H1 (cell line): ENCODE measurements at regions not wholly inside any gene's neighbourhood (a gene's known extent, or its start where the extent isn't known, plus 50 kb on each side); places are given as distances from the start of the nearest gene placed in this dataset.

ENCODE experiments used
- CTCF ChIA-PET: fragments of 300-600 bp; sonication (Branson Sonifier 250); formaldehyde crosslinking; loops from one replicate; lab custom pipeline; 2021; ENCODE audit not compliant: partially characterized antibody; lab: Charles Lee
- POLR2A ChIA-PET: fragments of 300-600 bp; sonication (Branson Sonifier 250); formaldehyde crosslinking; loops from one replicate; lab custom pipeline; 2021; ENCODE audit warnings: inconsistent platforms; ENCODE audit not compliant: partially characterized antibody; lab: Charles Lee
- DNase-seq, 2 experiments: peaks; one replicate each; pipeline versions ENCODE4 v3.0.0 to v3.0.0-alpha.2; 2010 to 2022; ENCODE audit warnings: low spot score in 2 of 2, low read depth in 1 of 2, mixed read lengths in 1 of 2
- FAIRE-seq: peaks from 2 replicates; lab custom pipeline; 2011; peaks lifted over from hg19 to GRCh38; lab: Jason Lieb, UNC
- H2AFZ ChIP-seq: 2 replicates; pipeline ENCODE4 v1.8.1; 2012; ENCODE audit warnings: low read length, inconsistent platforms
- H2AK5ac ChIP-seq: 2 replicates; pipeline ENCODE4 v1.6.1; 2013; ENCODE audit warnings: low read depth, low read length
- H2BK120ac ChIP-seq: replicated peaks from 2 replicates; pipeline ENCODE3; 2013; ENCODE audit warnings: low read depth, low read length, inconsistent platforms
- H2BK12ac ChIP-seq: 2 replicates; pipeline ENCODE4 v1.6.1; 2013; ENCODE audit warnings: low read depth, low read length
- H2BK15ac ChIP-seq: 2 replicates; pipeline ENCODE4 v1.6.1; 2013; ENCODE audit warnings: low read length
- H2BK20ac ChIP-seq: 2 replicates; pipeline ENCODE4 v1.6.1; 2013; ENCODE audit warnings: low read length
- H2BK5ac ChIP-seq: 2 replicates; pipeline ENCODE4 v1.6.1; 2013; ENCODE audit warnings: low read depth, low read length
- H3K14ac ChIP-seq: 2 replicates; pipeline ENCODE4 v1.6.1; 2013; ENCODE audit warnings: inconsistent platforms; ENCODE audit not compliant: insufficient read length
- H3K18ac ChIP-seq: 2 replicates; pipeline ENCODE4 v1.6.1; 2013; ENCODE audit warnings: low read length; ENCODE audit errors: extremely low read depth
- H3K23ac ChIP-seq: 2 replicates; pipeline ENCODE4 v1.6.1; 2013; ENCODE audit warnings: inconsistent platforms; ENCODE audit not compliant: insufficient read length
- H3K23me2 ChIP-seq: 2 replicates; pipeline ENCODE4 v1.6.1; 2013; ENCODE audit warnings: low read depth, low read length
- H3K27ac ChIP-seq: 2 replicates; pipeline ENCODE4 v1.6.1; 2011; ENCODE audit warnings: low read depth, low read length, inconsistent platforms
- H3K27me3 ChIP-seq, 4 experiments: replicated peaks in 1 of 4; 1 replicate in 1 of 4; 2 replicates in 3 of 4; pipeline versions ENCODE4 v1.6.1 to v1.8.1; 2011 to 2013; ENCODE audit warnings: low read length in 3 of 4, mild to moderate bottlenecking in 3 of 4, inconsistent platforms in 2 of 4, mixed read lengths in 2 of 4, moderate library complexity in 1 of 4; ENCODE audit not compliant: control insufficient read depth in 3 of 4, insufficient read depth in 3 of 4; ENCODE audit errors: extremely low read depth in 1 of 4
- H3K36me3 ChIP-seq, 4 experiments: 2 replicates each; pipeline versions ENCODE4 v1.6.1 to v1.8.1; 2011 to 2013; ENCODE audit warnings: mild to moderate bottlenecking in 4 of 4, low read length in 3 of 4, moderate library complexity in 2 of 4, control low read depth in 1 of 4, inconsistent platforms in 1 of 4; ENCODE audit not compliant: insufficient read depth in 4 of 4, control insufficient read depth in 2 of 4
- H3K4ac ChIP-seq: replicated peaks from 2 replicates; pipeline ENCODE3; 2013; ENCODE audit warnings: low read length, low read depth, mixed read lengths, inconsistent platforms; ENCODE audit not compliant: insufficient read length
- H3K4me1 ChIP-seq, 4 experiments: replicated peaks in 1 of 4; 1 replicate in 1 of 4; 2 replicates in 3 of 4; pipeline versions ENCODE4 v1.6.1 to v1.8.1; 2011 to 2013; ENCODE audit warnings: low read length in 3 of 4, inconsistent platforms in 2 of 4, mixed read lengths in 1 of 4; ENCODE audit not compliant: insufficient read depth in 4 of 4, control insufficient read depth in 3 of 4
- H3K4me2 ChIP-seq, 2 experiments: 2 replicates each; pipeline versions ENCODE4 v1.6.1 to v1.8.1; 2011 to 2013; ENCODE audit warnings: low read depth in 2 of 2, low read length in 2 of 2, control low read depth in 1 of 2, inconsistent platforms in 1 of 2, mild to moderate bottlenecking in 1 of 2; ENCODE audit not compliant: insufficient read depth in 1 of 2
- H3K4me3 ChIP-seq, 4 experiments: fragments of 200-600, 300-600 bp in 1 of 4; sonication (generic), shearing (Covaris generic), sonication (Bioruptor Twin) in 1 of 4; 2 replicates each; pipeline versions ENCODE4 v1.5.1 to v1.8.1; 2011 to 2016; ENCODE audit warnings: low read length in 4 of 4, low read depth in 3 of 4, control low read depth in 2 of 4, inconsistent platforms in 2 of 4, mild to moderate bottlenecking in 2 of 4, mixed read lengths in 1 of 4, moderate library complexity in 1 of 4; ENCODE audit not compliant: insufficient read depth in 2 of 4; ENCODE audit errors: extremely low read depth in 1 of 4
- H3K56ac ChIP-seq: replicated peaks from 2 replicates; pipeline ENCODE3; 2013; ENCODE audit warnings: low read depth, mild to moderate bottlenecking, mixed read lengths, low read length, inconsistent platforms; ENCODE audit not compliant: insufficient read length
- H3K79me1 ChIP-seq: 2 replicates; pipeline ENCODE4 v1.6.1; 2013; ENCODE audit warnings: low read depth, low read length, control low read depth
- H3K79me2 ChIP-seq, 2 experiments: 2 replicates each; pipeline versions ENCODE4 v1.6.1 to v1.8.1; 2012 to 2013; ENCODE audit warnings: low read length in 2 of 2, mild to moderate bottlenecking in 2 of 2, inconsistent platforms in 1 of 2; ENCODE audit not compliant: insufficient read depth in 2 of 2, control insufficient read depth in 1 of 2
- H3K9ac ChIP-seq, 4 experiments: replicated peaks in 1 of 4; 1 replicate in 1 of 4; 2 replicates in 3 of 4; pipeline versions ENCODE4 v1.6.1 to v1.8.1; 2011 to 2013; ENCODE audit warnings: low read depth in 3 of 4, low read length in 3 of 4, control low read depth in 2 of 4, mild to moderate bottlenecking in 2 of 4, moderate library complexity in 2 of 4, inconsistent platforms in 1 of 4; ENCODE audit errors: extremely low read depth in 1 of 4
- H3K9me3 ChIP-seq, 2 experiments: 2 replicates each; pipeline versions ENCODE4 v1.6.1 to v1.8.1; 2012 to 2013; ENCODE audit warnings: mild to moderate bottlenecking in 2 of 2, moderate library complexity in 2 of 2, control low read depth in 1 of 2, inconsistent platforms in 1 of 2, low read depth in 1 of 2, low read length in 1 of 2, mixed read lengths in 1 of 2; ENCODE audit not compliant: insufficient read depth in 2 of 2
- H4K20me1 ChIP-seq, 2 experiments: replicated peaks in 1 of 2; 2 replicates each; pipeline versions ENCODE3 to v1.8.1; 2011 to 2013; ENCODE audit warnings: inconsistent platforms in 2 of 2, low read length in 2 of 2, mild to moderate bottlenecking in 1 of 2; ENCODE audit not compliant: insufficient read depth in 2 of 2, control insufficient read depth in 1 of 2
- H4K5ac ChIP-seq: 2 replicates; pipeline ENCODE4 v1.6.1; 2013; ENCODE audit warnings: low read length, low read depth, mixed read lengths, inconsistent platforms; ENCODE audit not compliant: insufficient read length
- H4K8ac ChIP-seq: 2 replicates; pipeline ENCODE4 v1.8.0; 2013; ENCODE audit warnings: mild to moderate bottlenecking, moderate library complexity, low read length, inconsistent platforms; ENCODE audit not compliant: insufficient read depth; ENCODE audit errors: extremely low read depth
- H4K91ac ChIP-seq: replicated peaks from 2 replicates; pipeline ENCODE3; 2013; ENCODE audit warnings: low read length, mixed read lengths, inconsistent platforms; ENCODE audit not compliant: insufficient read length
- BACH1 ChIP-seq: IDR thresholded peaks from 2 replicates; pipeline ENCODE4 v1.6.1; 2012; ENCODE audit warnings: low read length, improper control_type of control experiment
- RNF2 ChIP-seq: fragments of 200-900, 300-1000 bp; sonication (generic); IDR thresholded peaks from 2 replicates; pipeline ENCODE4 v1.7.1; 2016; ENCODE audit warnings: borderline replicate concordance, low read depth, mild to moderate bottlenecking, antibody characterized with exemption, low read length; ENCODE audit not compliant: poor library complexity, severe bottlenecking; ENCODE audit errors: missing control alignments
- WGBS, 2 experiments: shearing (Covaris generic) in 1 of 2; methylation state at CpG; one replicate each; pipeline versions ENCODE4 v1.1.6 to v1.1.7; 2013 to 2015; ENCODE audit warnings: low lambda C conversion rate in 2 of 2, mixed read lengths in 2 of 2, inconsistent platforms in 1 of 2, low coverage in 1 of 2, missing lambda C conversion rate in 1 of 2; ENCODE audit not compliant: insufficient replicate concordance in 2 of 2, insufficient coverage in 1 of 2, insufficient read length in 1 of 2; ENCODE audit errors: extremely low coverage in 1 of 2, missing lambda C conversion rate in 1 of 2; 5-methylcytosine and 5-hydroxymethylcytosine counted together

- H3K9me3 ChIP-seq: peaks cover 4 to 6% of the 10 kb centered on the region in 2 experiments; a peak in 2 of 4 replicates
- no peaks in the 10 kb centered on the region for H3K36me3 ChIP-seq
- no peaks in the 10 kb centered on the region for H4K20me1 ChIP-seq
- H3K4me2 ChIP-seq: no peak overlapping the region
- H3K27ac ChIP-seq: no peak overlapping the region
- H2BK5ac ChIP-seq: no peak overlapping the region
- no peak overlapping the region for H4K91ac ChIP-seq
- H3K14ac ChIP-seq: no peak overlapping the region
- no peak overlapping the region for H3K4ac ChIP-seq
- no peak overlapping the region for H2BK120ac ChIP-seq
- no peak overlapping the region for H2AK5ac ChIP-seq
- H2BK20ac ChIP-seq: no peak overlapping the region
- no peak overlapping the region for H4K8ac ChIP-seq
- 77% methylated on average over 4 of the region's 4 CpGs; no CpG with 5 or more reads in 1 of the 2 experiments for WGBS, 2 experiments
- ChIA-PET CTCF (no interaction called here), POLR2A (no interaction called here)
- FAIRE-seq (no peak), DNase-seq (no peak)
- H3K4me1 ChIP-seq: no peaks in the 10 kb centered on the region
- no peaks in the 10 kb centered on the region for H3K79me1 ChIP-seq
- no peaks in the 10 kb centered on the region for H3K23me2 ChIP-seq
- H2AFZ ChIP-seq: no peak overlapping the region
- H3K4me3 ChIP-seq: no peak overlapping the region
- no peak overlapping the region for H3K56ac ChIP-seq
- no peak overlapping the region for H2BK15ac ChIP-seq
- no peak overlapping the region for H3K23ac ChIP-seq
- no peaks in the 10 kb centered on the region for H3K79me2 ChIP-seq
- H2BK12ac ChIP-seq: no peak overlapping the region
- H3K27me3 ChIP-seq: no peaks in the 10 kb centered on the region
- H4K5ac ChIP-seq: no peak overlapping the region
- no peak overlapping the region for H3K9ac ChIP-seq
- H3K18ac ChIP-seq: no peak overlapping the region
- no peak for TF ChIP-seq RNF2
- TF ChIP-seq BACH1: no peak
Observed at GRCh38 chr7:148514236-148514635, 76.3 kb upstream of the C7orf33 start.
